ENCODE measurements at regions not wholly inside any gene's neighbourhood (a gene's known extent, or its start where the extent isn't known, plus 50 kb on each side); places are given as distances from the start of the nearest gene placed in this dataset.

- TF ChIP-seq, protein P1, sequence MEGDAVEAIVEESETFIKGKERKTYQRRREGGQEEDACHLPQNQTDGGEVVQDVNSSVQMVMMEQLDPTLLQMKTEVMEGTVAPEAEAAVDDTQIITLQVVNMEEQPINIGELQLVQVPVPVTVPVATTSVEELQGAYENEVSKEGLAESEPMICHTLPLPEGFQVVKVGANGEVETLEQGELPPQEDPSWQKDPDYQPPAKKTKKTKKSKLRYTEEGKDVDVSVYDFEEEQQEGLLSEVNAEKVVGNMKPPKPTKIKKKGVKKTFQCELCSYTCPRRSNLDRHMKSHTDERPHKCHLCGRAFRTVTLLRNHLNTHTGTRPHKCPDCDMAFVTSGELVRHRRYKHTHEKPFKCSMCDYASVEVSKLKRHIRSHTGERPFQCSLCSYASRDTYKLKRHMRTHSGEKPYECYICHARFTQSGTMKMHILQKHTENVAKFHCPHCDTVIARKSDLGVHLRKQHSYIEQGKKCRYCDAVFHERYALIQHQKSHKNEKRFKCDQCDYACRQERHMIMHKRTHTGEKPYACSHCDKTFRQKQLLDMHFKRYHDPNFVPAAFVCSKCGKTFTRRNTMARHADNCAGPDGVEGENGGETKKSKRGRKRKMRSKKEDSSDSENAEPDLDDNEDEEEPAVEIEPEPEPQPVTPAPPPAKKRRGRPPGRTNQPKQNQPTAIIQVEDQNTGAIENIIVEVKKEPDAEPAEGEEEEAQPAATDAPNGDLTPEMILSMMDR (IDR thresholded peaks at IDR 0.05; ENCODE audit: low read depth, low read length) = peak; percentile 52
- no peak overlapping the region for H3K4me3 ChIP-seq (ENCODE audit: low read depth, low read length)
Observed at GRCh38 chr1:29513357-29513756, 277.0 kb downstream of the PTPRU start.

DNA sequence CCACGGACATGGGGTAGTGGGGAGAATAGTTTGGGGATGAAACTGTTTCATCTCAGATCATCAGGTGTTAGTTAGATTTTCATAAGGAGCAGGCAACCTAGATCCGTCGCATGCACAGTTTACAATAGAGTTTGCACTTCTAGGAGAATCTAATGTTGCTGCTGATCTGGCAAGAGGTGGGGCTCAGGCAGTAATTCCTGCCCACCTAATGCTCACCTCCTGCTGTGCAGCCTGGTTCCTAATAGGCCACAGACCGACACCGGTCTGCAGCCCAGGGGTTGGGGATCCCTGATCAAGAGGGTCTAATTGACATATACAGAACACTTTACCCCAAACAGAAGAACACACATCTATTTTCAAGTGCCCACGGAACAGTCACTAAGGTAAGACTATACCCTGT is 275.1 kb downstream of the PTPRU start:
- TF ChIP-seq, protein P1 (IDR thresholded peaks at IDR 0.05; ENCODE audit: low read depth, low read length) = no peak
- H3K4me3 ChIP-seq (ENCODE audit: low read depth, low read length) = no peak overlapping the region

DNA sequence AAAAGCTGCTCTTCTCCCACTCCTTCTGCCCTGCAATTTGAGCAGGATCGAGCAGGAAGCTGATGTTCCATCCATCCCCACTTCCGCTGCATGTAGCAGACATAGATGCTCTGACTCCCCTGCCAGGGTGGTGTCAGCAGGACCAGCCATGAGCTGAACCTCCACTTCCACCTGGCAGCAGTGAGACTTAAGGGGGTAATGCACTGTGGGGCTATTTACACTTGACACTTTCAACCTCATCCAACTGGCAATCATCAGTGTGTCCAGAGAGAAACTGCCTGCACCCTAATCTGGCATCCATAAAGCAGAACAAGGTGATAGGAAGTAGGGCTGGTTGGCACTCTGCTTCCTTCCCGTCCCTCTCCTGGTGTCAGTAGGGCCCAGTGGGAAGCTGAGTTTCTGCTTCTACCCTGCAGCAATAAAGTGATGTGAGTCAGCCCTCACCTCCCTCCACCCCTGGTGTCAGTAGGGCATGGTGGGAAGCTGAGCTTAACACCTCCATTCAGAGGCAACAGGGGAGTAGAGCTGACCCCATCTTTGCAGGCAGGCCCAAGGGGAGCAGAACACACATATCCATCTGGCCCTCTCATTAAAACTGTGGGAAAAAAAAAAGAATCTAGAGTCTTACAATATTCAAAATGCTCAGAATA is 272.3 kb downstream of the PTPRU start:
- H3K4me3 ChIP-seq (ENCODE audit: low read depth, low read length) = no peak overlapping the region
- TF ChIP-seq, protein P1 (IDR thresholded peaks at IDR 0.05; ENCODE audit: low read depth, low read length) = no peak

DNA sequence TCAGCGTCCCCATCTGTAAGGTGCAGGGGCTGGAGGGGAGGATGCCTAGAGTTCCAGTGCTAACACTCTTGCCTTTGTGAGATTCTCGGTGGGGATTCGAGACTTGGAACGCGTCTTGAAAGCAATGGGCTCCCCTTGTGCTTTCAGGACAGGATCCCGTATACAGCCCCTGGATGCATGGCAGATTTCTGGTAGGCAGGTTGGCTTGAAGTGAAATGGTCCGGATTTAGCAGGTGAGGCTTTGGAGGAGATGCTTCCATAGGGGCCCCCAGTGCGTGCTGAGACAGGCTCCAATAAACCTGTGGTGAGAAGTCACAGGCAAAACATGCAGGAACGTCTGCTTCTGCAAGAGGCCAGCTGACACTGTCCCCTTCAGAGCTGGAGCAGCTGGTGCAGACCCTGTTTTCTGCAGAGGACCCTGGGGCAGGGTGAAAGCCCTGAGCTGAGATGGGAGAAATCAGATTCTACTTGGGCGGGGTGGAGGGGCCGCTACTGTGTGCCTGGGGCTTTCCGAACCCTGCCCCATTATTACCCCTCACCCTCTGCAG is 270.4 kb downstream of the PTPRU start:
- H3K4me3 ChIP-seq (ENCODE audit: low read depth, low read length) = no peak overlapping the region
- TF ChIP-seq, protein P1 (IDR thresholded peaks at IDR 0.05; ENCODE audit: low read depth, low read length) = no peak

DNA sequence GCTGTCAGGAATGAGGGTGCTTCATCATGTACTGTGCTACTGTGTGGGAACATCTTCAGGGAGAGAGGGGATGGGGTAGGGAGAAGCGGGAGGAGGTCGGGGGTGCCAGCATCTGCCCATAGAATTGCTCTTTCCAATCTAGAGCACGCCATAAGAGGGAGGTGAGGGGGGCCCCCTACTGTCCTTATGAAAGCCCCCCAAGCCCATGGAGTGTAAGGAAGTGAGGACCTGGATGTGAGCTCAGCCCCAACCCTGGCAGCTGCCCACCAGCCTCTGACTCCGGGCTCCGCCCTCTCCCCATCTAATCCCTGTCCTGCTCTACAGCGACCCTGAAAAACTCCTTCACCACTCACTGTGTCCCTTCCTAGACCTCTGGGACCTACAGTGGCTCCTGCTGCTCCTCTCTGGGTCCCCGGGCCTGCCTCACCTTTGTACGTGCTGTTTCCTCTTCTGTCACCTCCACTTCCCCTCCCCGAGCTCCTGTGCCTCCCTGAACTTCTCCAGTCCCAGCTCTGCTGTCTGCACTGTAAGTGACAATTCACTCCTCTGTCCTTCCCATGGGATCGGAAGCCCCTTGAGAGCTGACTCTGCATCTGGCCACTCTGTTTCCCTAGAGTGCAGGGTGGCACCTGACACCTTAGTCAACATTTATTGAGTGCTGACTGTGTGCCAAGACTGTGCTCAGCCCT is 269.4 kb downstream of the PTPRU start:
- TF ChIP-seq, protein P1 (IDR thresholded peaks at IDR 0.05; ENCODE audit: low read depth, low read length) = no peak
- no peak overlapping the region for H3K4me3 ChIP-seq (ENCODE audit: low read depth, low read length)

DNA sequence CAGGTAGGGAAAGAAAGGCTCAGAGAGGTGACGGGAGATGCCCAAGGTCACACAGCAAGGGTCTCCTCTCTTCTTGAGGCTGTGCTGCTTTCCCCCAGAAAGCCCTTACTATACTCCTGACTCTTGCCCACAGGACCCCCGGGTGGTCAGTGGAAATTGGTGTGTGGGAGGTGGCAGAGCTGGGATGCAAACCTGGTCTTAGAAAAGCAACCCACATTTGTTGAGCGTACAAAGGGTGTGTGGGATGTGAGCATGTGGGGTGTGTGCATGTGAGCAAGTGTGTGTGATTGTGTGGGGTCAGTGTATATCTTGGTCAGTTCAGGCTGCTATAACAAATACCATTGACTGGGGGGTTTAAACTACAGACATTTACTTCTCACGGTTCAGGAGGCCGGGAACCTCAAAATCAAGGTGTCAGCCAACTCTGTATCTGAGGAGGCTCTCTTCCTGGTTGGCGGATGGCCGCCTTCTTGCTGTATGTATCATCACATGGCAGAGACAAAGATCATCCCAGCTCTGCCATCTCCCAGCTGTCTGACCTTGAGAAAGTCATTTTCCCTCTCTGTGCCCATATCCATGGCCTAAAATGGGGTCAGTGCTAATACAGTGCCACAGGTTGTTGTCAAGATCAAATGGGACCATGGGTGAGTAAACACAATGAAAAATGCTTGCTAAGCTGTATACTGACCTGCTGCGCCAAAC is 268.5 kb downstream of the PTPRU start:
- TF ChIP-seq, protein P1 (IDR thresholded peaks at IDR 0.05; ENCODE audit: low read depth, low read length) = no peak
- no peak overlapping the region for H3K4me3 ChIP-seq (ENCODE audit: low read depth, low read length)

Data from WI38 (cell line).